GM19240 (cell line): ENCODE measurements at regions not wholly inside any gene's neighbourhood (a gene's known extent, or its start where the extent isn't known, plus 50 kb on each side); places are given as distances from the start of the nearest gene placed in this dataset.

Experiments
- DNase-seq: peaks from one replicate; pipeline ENCODE4 v3.0.0; 2011; ENCODE audit warnings: low spot score; ENCODE audit not compliant: insufficient read length

GRCh38 chr3:181454451-181455027 is 257.2 kb upstream of the SOX2 start:
- DNase-seq: no peak

GRCh38 chr3:181446741-181447140 is 265.0 kb upstream of the SOX2 start:
- DNase-seq: no peak

GRCh38 chr3:181442066-181442465 is 269.7 kb upstream of the SOX2 start:
- DNase-seq: no peak

GRCh38 chr3:181432992-181433391 is 278.7 kb upstream of the SOX2 start:
- DNase-seq: no peak

- DNase-seq: no peak
These were observed 280.0 kb upstream of the SOX2 start for GRCh38 chr3:181431748-181432147.

GRCh38 chr3:181425074-181425473 is 286.7 kb upstream of the SOX2 start:
- DNase-seq: no peak

- DNase-seq: no peak
These were observed 293.5 kb upstream of the SOX2 start for GRCh38 chr3:181418233-181418632.

- no peak for DNase-seq
These were observed 294.0 kb upstream of the SOX2 start for GRCh38 chr3:181417748-181418147.

GRCh38 chr3:181410870-181411269 is 300.9 kb upstream of the SOX2 start:
- DNase-seq: no peak

- no peak for DNase-seq
These were observed 307.7 kb upstream of the SOX2 start for GRCh38 chr3:181403876-181404660.

- no peak for DNase-seq
These were observed 309.4 kb upstream of the SOX2 start for GRCh38 chr3:181402347-181402746.

GRCh38 chr3:181384970-181385369 is 326.8 kb upstream of the SOX2 start:
- no peak for DNase-seq

- no peak for DNase-seq
These were observed 328.0 kb upstream of the SOX2 start for GRCh38 chr3:181383760-181384159.

- no peak for DNase-seq
These were observed 328.5 kb upstream of the SOX2 start for GRCh38 chr3:181383201-181383600.

GRCh38 chr3:181382656-181383055 is 329.1 kb upstream of the SOX2 start:
- no peak for DNase-seq

GRCh38 chr3:181379278-181379677 is 332.4 kb upstream of the SOX2 start:
- DNase-seq: no peak

GRCh38 chr3:181369637-181370036 is 342.1 kb upstream of the SOX2 start:
- DNase-seq: no peak

- DNase-seq: no peak
These were observed 348.5 kb upstream of the SOX2 start for GRCh38 chr3:181363231-181363630.

- no peak for DNase-seq
These were observed 349.3 kb upstream of the SOX2 start for GRCh38 chr3:181362378-181362777.

GRCh38 chr3:181358562-181358961 is 353.2 kb upstream of the SOX2 start:
- DNase-seq: no peak

GRCh38 chr3:181358060-181358459 is 353.7 kb upstream of the SOX2 start:
- DNase-seq: no peak

- DNase-seq: no peak
These were observed 357.6 kb upstream of the SOX2 start for GRCh38 chr3:181354140-181354539.

GRCh38 chr3:181344331-181344730 is 354.8 kb upstream of the DNAJC19 start:
- no peak for DNase-seq
